ENCODE measurements at regions not wholly inside any gene's neighbourhood (a gene's known extent, or its start where the extent isn't known, plus 50 kb on each side); places are given as distances from the start of the nearest gene placed in this dataset.

GRCh38 chr12:5176036-5176435, 132.4 kb downstream of the KCNA5 start:
- Histone ChIP-seq H3K79me2 (ENCODE audit: low read depth) (no peaks in the 10 kb centered on the region), H3K4me3 (no peak overlapping the region), H3K4me2 (no peak overlapping the region), H4K20me1 (ENCODE audit: low read depth) (no peaks in the 10 kb centered on the region), H2AFZ (replicated peaks) (no peak overlapping the region), H3K9ac (no peak overlapping the region), H3K27ac (no peak overlapping the region), H3K27me3 (no peaks in the 10 kb centered on the region), H3F3A (ENCODE audit: low read depth) (no peaks in the 10 kb centered on the region), H3K36me3 (no peaks in the 10 kb centered on the region), H3K9me3 (ENCODE audit: low read depth) (no peaks in the 10 kb centered on the region), H3K4me1 (no peaks in the 10 kb centered on the region)
- H3K4me3 Mint-ChIP-seq, result no peak overlapping the region
- H3K9me3 Mint-ChIP-seq, result no peaks in the 10 kb centered on the region
- H3K27me3 Mint-ChIP-seq (ENCODE audit: insufficient read depth, low read depth), result no peaks in the 10 kb centered on the region
- TF ChIP-seq EZH2 (IDR thresholded peaks at IDR 0.05) (no peak), CTCF (IDR thresholded peaks at IDR 0.05) (no peak), EZH2phosphoT487 (IDR thresholded peaks at IDR 0.05) (no peak)
- DNase-seq (ENCODE audit: low spot score), result no peak
- peaks cover 3% of the 10 kb centered on the region for H3K4me1 Mint-ChIP-seq
- H3K27ac Mint-ChIP-seq, result no peak overlapping the region
- no peaks in the 10 kb centered on the region for H3K36me3 Mint-ChIP-seq

DNA sequence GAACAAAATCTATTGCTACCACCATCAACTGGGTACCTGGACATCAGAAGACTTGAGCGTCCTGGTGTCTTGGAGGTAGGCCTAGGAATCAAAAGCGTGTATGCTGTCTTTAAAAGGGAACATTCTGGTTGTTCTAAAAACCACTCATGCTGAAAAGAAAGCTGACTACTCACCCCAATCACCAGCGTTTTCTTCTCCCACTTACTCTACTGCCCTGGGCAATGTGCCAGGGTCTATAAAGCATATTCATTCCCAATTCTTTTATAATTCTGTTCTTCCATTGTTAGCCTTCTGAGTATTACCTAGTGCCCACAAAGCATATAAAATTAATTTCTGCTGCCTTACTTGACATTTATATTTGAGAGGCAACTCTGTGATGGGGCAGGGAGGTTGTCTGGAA, 133.4 kb downstream of the KCNA5 start:
- no peak overlapping the region for H3K27ac Mint-ChIP-seq
- no peaks in the 10 kb centered on the region for H3K9me3 Mint-ChIP-seq
- H3K9ac ChIP-seq, result no peak overlapping the region
- H3K27me3 Mint-ChIP-seq (ENCODE audit: insufficient read depth, low read depth), result no peaks in the 10 kb centered on the region
- no peaks in the 10 kb centered on the region for H3K36me3 Mint-ChIP-seq
- no peaks in the 10 kb centered on the region for H3K79me2 ChIP-seq (ENCODE audit: low read depth)
- no peak overlapping the region for H3K4me2 ChIP-seq
- no peak overlapping the region for H3K4me3 Mint-ChIP-seq
- H3K27me3 ChIP-seq, result no peaks in the 10 kb centered on the region
- H2AFZ ChIP-seq (replicated peaks), result no peak overlapping the region
- TF ChIP-seq EZH2 (IDR thresholded peaks at IDR 0.05), result no peak
- no peak for TF ChIP-seq CTCF (IDR thresholded peaks at IDR 0.05)
- TF ChIP-seq EZH2phosphoT487 (IDR thresholded peaks at IDR 0.05), result no peak
- no peaks in the 10 kb centered on the region for H3K36me3 ChIP-seq
- H3K27ac ChIP-seq, result no peak overlapping the region
- no peak overlapping the region for H3K4me3 ChIP-seq
- no peaks in the 10 kb centered on the region for H4K20me1 ChIP-seq (ENCODE audit: low read depth)
- H3K4me1 ChIP-seq, result no peaks in the 10 kb centered on the region
- H3K9me3 ChIP-seq (ENCODE audit: low read depth), result no peaks in the 10 kb centered on the region
- no peaks in the 10 kb centered on the region for H3F3A ChIP-seq (ENCODE audit: low read depth)
- no peaks in the 10 kb centered on the region for H3K4me1 Mint-ChIP-seq
- DNase-seq (ENCODE audit: low spot score), result no peak

DNA sequence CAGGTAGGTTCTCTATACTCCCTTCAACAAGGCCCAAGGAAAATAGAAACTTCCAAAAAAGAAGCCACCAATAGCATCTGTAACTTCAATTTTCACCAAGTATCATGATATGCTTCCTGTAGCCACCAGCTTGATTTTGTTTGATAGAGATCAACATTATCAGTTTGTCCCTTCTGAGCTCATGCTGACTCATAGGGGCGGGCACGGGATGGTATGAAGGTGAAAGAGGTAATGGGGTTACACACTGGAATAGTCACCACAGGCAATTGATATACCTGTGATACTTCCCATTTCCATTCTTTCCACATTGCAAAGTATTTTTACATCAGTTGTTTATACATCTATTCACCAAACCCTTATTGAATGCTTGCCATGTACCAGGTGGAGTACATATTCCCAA, 134.1 kb downstream of the KCNA5 start:
- no peak overlapping the region for H3K27ac ChIP-seq
- H3K4me1 Mint-ChIP-seq, result no peaks in the 10 kb centered on the region
- no peaks in the 10 kb centered on the region for H3K9me3 Mint-ChIP-seq
- no peak overlapping the region for H3K9ac ChIP-seq
- H2AFZ ChIP-seq (replicated peaks), result no peak overlapping the region
- no peaks in the 10 kb centered on the region for H3F3A ChIP-seq (ENCODE audit: low read depth)
- H3K27me3 ChIP-seq, result no peaks in the 10 kb centered on the region
- no peaks in the 10 kb centered on the region for H3K9me3 ChIP-seq (ENCODE audit: low read depth)
- H3K36me3 Mint-ChIP-seq, result no peaks in the 10 kb centered on the region
- no peak overlapping the region for H3K4me3 ChIP-seq
- no peak for DNase-seq (ENCODE audit: low spot score)
- no peak overlapping the region for H3K27ac Mint-ChIP-seq
- H3K36me3 ChIP-seq, result no peaks in the 10 kb centered on the region
- H3K4me1 ChIP-seq, result no peaks in the 10 kb centered on the region
- H3K4me2 ChIP-seq, result no peak overlapping the region
- no peak overlapping the region for H3K4me3 Mint-ChIP-seq
- no peaks in the 10 kb centered on the region for H3K79me2 ChIP-seq (ENCODE audit: low read depth)
- no peak for TF ChIP-seq CTCF (IDR thresholded peaks at IDR 0.05)
- no peak for TF ChIP-seq EZH2phosphoT487 (IDR thresholded peaks at IDR 0.05)
- TF ChIP-seq EZH2 (IDR thresholded peaks at IDR 0.05), result no peak
- no peaks in the 10 kb centered on the region for H4K20me1 ChIP-seq (ENCODE audit: low read depth)
- peaks cover 2% of the 10 kb centered on the region for H3K27me3 Mint-ChIP-seq (ENCODE audit: insufficient read depth, low read depth)

GRCh38 chr12:5178571-5178970, 134.9 kb downstream of the KCNA5 start:
- Histone ChIP-seq H3K9me3 (ENCODE audit: low read depth) (no peaks in the 10 kb centered on the region), H3K79me2 (ENCODE audit: low read depth) (no peaks in the 10 kb centered on the region), H3K4me3 (no peak overlapping the region), H2AFZ (replicated peaks) (no peak overlapping the region), H3K4me1 (no peaks in the 10 kb centered on the region), H3K27ac (no peak overlapping the region), H3K4me2 (no peak overlapping the region), H3K9ac (no peak overlapping the region), H3F3A (ENCODE audit: low read depth) (no peaks in the 10 kb centered on the region), H3K27me3 (no peaks in the 10 kb centered on the region), H3K36me3 (no peaks in the 10 kb centered on the region), H4K20me1 (ENCODE audit: low read depth) (no peaks in the 10 kb centered on the region)
- no peaks in the 10 kb centered on the region for H3K9me3 Mint-ChIP-seq
- no peak for TF ChIP-seq CTCF (IDR thresholded peaks at IDR 0.05)
- no peak for TF ChIP-seq EZH2 (IDR thresholded peaks at IDR 0.05)
- TF ChIP-seq EZH2phosphoT487 (IDR thresholded peaks at IDR 0.05), result no peak
- no peaks in the 10 kb centered on the region for H3K36me3 Mint-ChIP-seq
- peaks cover 2% of the 10 kb centered on the region for H3K27me3 Mint-ChIP-seq (ENCODE audit: insufficient read depth, low read depth)
- H3K4me3 Mint-ChIP-seq, result no peak overlapping the region
- no peaks in the 10 kb centered on the region for H3K4me1 Mint-ChIP-seq
- no peak overlapping the region for H3K27ac Mint-ChIP-seq
- DNase-seq (ENCODE audit: low spot score), result no peak
